Calu3 (cell line): ENCODE measurements at regions not wholly inside any gene's neighbourhood (a gene's known extent, or its start where the extent isn't known, plus 50 kb on each side); places are given as distances from the start of the nearest gene placed in this dataset.

Experiments
- BruUV-seq: library from RNA; stranded (reverse); fragments of 400-500 nt; replicated peaks from 2 replicates; lab custom pipeline; 2021; lab: Mats Ljungman, UMichigan
- CTCF ChIA-PET: fragments of 300-600 bp; sonication (Branson Sonifier 250); formaldehyde crosslinking; loops from one replicate; lab custom pipeline; 2022; ENCODE audit warnings: antibody characterized with exemption; lab: Charles Lee
- DNase-seq: peaks from one replicate; pipeline ENCODE4 v3.0.0; 2022
- H3K27ac Mint-ChIP-seq: one replicate; pipeline ENCODE4 v1.8.0; 2022; ENCODE audit warnings: mixed read lengths; ENCODE audit not compliant: unreplicated experiment
- H3K27me3 Mint-ChIP-seq: one replicate; pipeline ENCODE4 v1.8.0; 2022; ENCODE audit warnings: mixed read lengths; ENCODE audit not compliant: unreplicated experiment
- H3K36me3 Mint-ChIP-seq: one replicate; pipeline ENCODE4 v1.8.0; 2022; ENCODE audit warnings: mild to moderate bottlenecking, moderate library complexity, mixed read lengths; ENCODE audit not compliant: insufficient read depth, unreplicated experiment
- H3K4me1 Mint-ChIP-seq: one replicate; pipeline ENCODE4 v1.8.0; 2022; ENCODE audit warnings: mild to moderate bottlenecking, low read depth, mixed read lengths; ENCODE audit not compliant: unreplicated experiment
- H3K4me3 Mint-ChIP-seq: one replicate; pipeline ENCODE4 v1.8.0; 2022; ENCODE audit warnings: mild to moderate bottlenecking, low read depth, moderate library complexity, mixed read lengths; ENCODE audit not compliant: unreplicated experiment
- H3K9me3 Mint-ChIP-seq: one replicate; pipeline ENCODE4 v1.8.0; 2022; ENCODE audit warnings: low read depth, mixed read lengths; ENCODE audit not compliant: unreplicated experiment
- CTCF ChIP-seq: fragments of 200-600 bp; IDR thresholded peaks from one replicate; pipeline ENCODE4 v1.8.0; 2022; ENCODE audit warnings: antibody characterized with exemption; ENCODE audit not compliant: unreplicated experiment
- intact Hi-C: fragments of 100-400 bp; cut with micrococcal nuclease; formaldehyde crosslinking; loops from one replicate; pipeline ENCODE4 v1.10.0; 2022; ENCODE audit not compliant: unreplicated experiment

GRCh38 chr7:85954961-85955360 is 688.7 kb upstream of the GRM3 start:
- no peak for DNase-seq
- CTCF ChIA-PET, result no interaction called here
- H3K27me3 Mint-ChIP-seq, result no peaks in the 10 kb centered on the region
- intact Hi-C loops, result no loop called here
- H3K27ac Mint-ChIP-seq, result no peak overlapping the region
- no peaks in the 10 kb centered on the region for H3K4me1 Mint-ChIP-seq
- H3K4me3 Mint-ChIP-seq, result no peak overlapping the region
- TF ChIP-seq CTCF, result no peak
- no TSS peak for BruUV-seq
- no peaks in the 10 kb centered on the region for H3K9me3 Mint-ChIP-seq
- H3K36me3 Mint-ChIP-seq, result no peaks in the 10 kb centered on the region

GRCh38 chr7:85950871-85951270 is 692.8 kb upstream of the GRM3 start:
- Mint-ChIP-seq H3K27me3 (no peaks in the 10 kb centered on the region), H3K4me3 (no peak overlapping the region), H3K4me1 (no peaks in the 10 kb centered on the region), H3K27ac (no peak overlapping the region), H3K9me3 (no peaks in the 10 kb centered on the region), H3K36me3 (no peaks in the 10 kb centered on the region)
- no TSS peak for BruUV-seq
- CTCF ChIA-PET, result no interaction called here
- no peak for DNase-seq
- TF ChIP-seq CTCF, result no peak
- intact Hi-C loops, result no loop called here

- H3K27ac Mint-ChIP-seq, result no peak overlapping the region
- CTCF ChIA-PET, result no interaction called here
- intact Hi-C loops, result no loop called here
These were observed 693.3 kb upstream of the GRM3 start for GRCh38 chr7:85950418-85950817.

GRCh38 chr7:85947767-85948166 is 695.9 kb upstream of the GRM3 start:
- CTCF ChIA-PET, result no interaction called here
- no peaks in the 10 kb centered on the region for H3K4me1 Mint-ChIP-seq
- no peak overlapping the region for H3K27ac Mint-ChIP-seq
- H3K27me3 Mint-ChIP-seq, result no peaks in the 10 kb centered on the region
- intact Hi-C loops, result no loop called here
- no peak overlapping the region for H3K4me3 Mint-ChIP-seq
- TF ChIP-seq CTCF, result no peak
- H3K36me3 Mint-ChIP-seq, result no peaks in the 10 kb centered on the region
- DNase-seq, result no peak
- no TSS peak for BruUV-seq
- no peaks in the 10 kb centered on the region for H3K9me3 Mint-ChIP-seq

More at GRCh38 chr7:85950418-85950817, 693.3 kb upstream of the GRM3 start:
- no TSS peak for BruUV-seq
- no peaks in the 10 kb centered on the region for H3K4me1 Mint-ChIP-seq
- H3K27me3 Mint-ChIP-seq, result no peaks in the 10 kb centered on the region
- no peak for TF ChIP-seq CTCF
- H3K9me3 Mint-ChIP-seq, result no peaks in the 10 kb centered on the region
- DNase-seq, result no peak
- no peak overlapping the region for H3K4me3 Mint-ChIP-seq
- no peaks in the 10 kb centered on the region for H3K36me3 Mint-ChIP-seq

GRCh38 chr7:85940798-85941197 is 702.9 kb upstream of the GRM3 start:
- Mint-ChIP-seq H3K27ac (no peak overlapping the region), H3K27me3 (no peaks in the 10 kb centered on the region), H3K4me1 (no peaks in the 10 kb centered on the region), H3K36me3 (no peaks in the 10 kb centered on the region), H3K9me3 (peaks cover 2% of the 10 kb centered on the region), H3K4me3 (no peak overlapping the region)
- no peak for TF ChIP-seq CTCF
- DNase-seq, result no peak
- BruUV-seq, result no TSS peak
- intact Hi-C loops, result no loop called here
- CTCF ChIA-PET, result no interaction called here
